Panc1 (cell line): ENCODE measurements at regions not wholly inside any gene's neighbourhood (a gene's known extent, or its start where the extent isn't known, plus 50 kb on each side); places are given as distances from the start of the nearest gene placed in this dataset.
"Not testable (repeated sequence)": the region's sequence is repeated elsewhere in the genome, so short reads cannot be mapped to it uniquely, and the experiment has no call there.

Experiments used
- ATAC-seq: fragments of 200-7000 bp; cut with Tn5 transposase; 2 replicates; pipeline ENCODE4 v1.9.1; 2020; ENCODE audit warnings: mild to moderate bottlenecking, moderate library complexity
- BruUV-seq: library from RNA; stranded (reverse); fragments of 400-500 nt; replicated peaks from 2 replicates; lab custom pipeline; 2021; lab: Mats Ljungman, UMichigan
- CTCF ChIA-PET: fragments of 300-600 bp; sonication (Branson Sonifier 250); formaldehyde crosslinking; loops from one replicate; lab custom pipeline; 2022; ENCODE audit warnings: antibody characterized with exemption; lab: Charles Lee
- POLR2A ChIA-PET: fragments of 300-600 bp; sonication (Branson Sonifier 250); formaldehyde crosslinking; loops from one replicate; lab custom pipeline; 2022; ENCODE audit warnings: antibody characterized with exemption; lab: Charles Lee
- DNase-seq: peaks from one replicate; pipeline ENCODE4 v3.0.0-alpha.2; 2010; ENCODE audit warnings: low read depth, low spot score
- H3K27ac ChIP-seq: 2 replicates; pipeline ENCODE4 v1.5.1; 2011; ENCODE audit warnings: mild to moderate bottlenecking, low read length, inconsistent platforms
- H3K27me3 ChIP-seq: fragments of 200-500 bp; sonication (Bioruptor generic); 2 replicates; pipeline ENCODE4 v1.6.0; 2014; ENCODE audit warnings: low read length, inconsistent platforms; ENCODE audit not compliant: control insufficient read depth, insufficient read depth
- H3K36me3 ChIP-seq: fragments of 200-500 bp; sonication (Bioruptor generic); 2 replicates; pipeline ENCODE4 v1.5.1; 2014; ENCODE audit warnings: inconsistent platforms, mild to moderate bottlenecking, low read length, moderate library complexity; ENCODE audit not compliant: control insufficient read depth, insufficient read depth
- H3K4me1 ChIP-seq: 2 replicates; pipeline ENCODE4 v1.5.1; 2011; ENCODE audit warnings: inconsistent platforms, mild to moderate bottlenecking, low read length, moderate library complexity; ENCODE audit not compliant: control insufficient read depth, insufficient read depth
- H3K4me3 ChIP-seq, 2 experiments: 2 replicates each; pipeline ENCODE4 v1.5.1; 2011 to 2012; ENCODE audit warnings: low read depth in 2 of 2, low read length in 2 of 2, mild to moderate bottlenecking in 2 of 2, inconsistent platforms in 1 of 2, moderate library complexity in 1 of 2
- H3K9me3 ChIP-seq: fragments of 200-500 bp; sonication (Bioruptor generic); 2 replicates; pipeline ENCODE4 v1.5.1; 2014; ENCODE audit warnings: low read depth, mild to moderate bottlenecking, inconsistent platforms, low read length, moderate library complexity; ENCODE audit not compliant: control insufficient read depth, insufficient read depth
- CTCF ChIP-seq: fragments of 450-650 bp; IDR thresholded peaks from 2 replicates; pipeline ENCODE4 v1.5.1; 2017; ENCODE audit warnings: mild to moderate bottlenecking
- POLR2AphosphoS5 ChIP-seq: IDR thresholded peaks from 2 replicates; pipeline ENCODE4 v1.6.1; 2012; ENCODE audit warnings: mild to moderate bottlenecking, low read depth, low read length, moderate library complexity
- REST ChIP-seq, 2 experiments: IDR thresholded peaks; 2 replicates each; pipeline ENCODE4 v1.6.1; 2011 to 2012; ENCODE audit warnings: low read depth in 2 of 2, control low read depth in 1 of 2, low read length in 1 of 2, mild to moderate bottlenecking in 1 of 2, moderate library complexity in 1 of 2; ENCODE audit not compliant: insufficient read depth in 1 of 2
- SIN3A ChIP-seq: IDR thresholded peaks from 2 replicates; pipeline ENCODE4 v1.6.1; 2012; ENCODE audit warnings: low read depth, mild to moderate bottlenecking, low read length, moderate library complexity, borderline replicate concordance; ENCODE audit not compliant: insufficient read depth
- TCF7L2 ChIP-seq: IDR thresholded peaks from 2 replicates; pipeline ENCODE4 v1.6.1; 2011; ENCODE audit warnings: mild to moderate bottlenecking, low read depth, low read length, inconsistent platforms
- in situ Hi-C: cut with HindIII; loops from 2 replicates; pipeline ENCODE4 v1.10.0; 2016; ENCODE audit warnings: low sequenced_read_pairs, low pct_unique_long_range_greater_than_20kb
- intact Hi-C: fragments of 100-400 bp; cut with micrococcal nuclease; formaldehyde crosslinking; loops from one replicate; pipeline ENCODE4 v1.10.0; 2022; ENCODE audit not compliant: unreplicated experiment

DNA sequence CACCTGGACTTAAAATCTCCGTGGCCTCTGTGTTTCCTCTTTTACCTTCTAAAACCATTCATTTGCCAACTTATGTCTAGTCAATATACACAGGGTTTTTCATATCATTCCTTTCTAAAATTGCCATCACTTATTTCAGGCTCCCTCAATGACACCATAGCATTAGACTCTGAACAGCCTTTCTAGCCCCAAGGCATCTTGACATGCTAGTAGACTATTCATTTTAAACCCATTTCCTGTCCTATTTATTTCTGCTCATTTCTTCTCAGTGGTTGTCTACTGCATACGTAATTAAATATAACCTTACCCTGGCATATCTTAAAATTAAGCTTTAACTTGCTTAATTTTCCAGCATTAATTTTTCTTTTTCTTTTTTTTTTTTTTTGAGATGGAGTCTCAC lies 83.2 kb downstream of the PHAX start:
- no peaks in the 10 kb centered on the region for H3K9me3 ChIP-seq
- DNase-seq (no peak), ATAC-seq (no peak)
- in situ Hi-C loops (no loop called here), intact Hi-C loops (no loop called here)
- H3K36me3 ChIP-seq: no peaks in the 10 kb centered on the region
- BruUV-seq: no TSS peak
- POLR2A ChIA-PET: no interaction called here
- H3K27ac ChIP-seq: no peak overlapping the region
- TF ChIP-seq TCF7L2 (no peak), REST (IDR thresholded peaks at IDR 0.05; ENCODE audit: insufficient read depth in 1 of 2, low read depth in 2 of 2, low read length in 1 of 2) (no peak), CTCF (no peak)
- no peak overlapping the region for H3K4me3 ChIP-seq
- CTCF ChIA-PET: no interaction called here
- no peaks in the 10 kb centered on the region for H3K27me3 ChIP-seq
- peaks cover 6% of the 10 kb centered on the region; the same call in 1 of the 2 replicates for H3K4me1 ChIP-seq

GRCh38 chr5:126684656-126685442 lies 84.1 kb downstream of the PHAX start:
- DNase-seq, intact Hi-C loops, H3K9me3 ChIP-seq, ATAC-seq, BruUV-seq, in situ Hi-C loops, H3K4me1 ChIP-seq, H3K36me3 ChIP-seq, H3K4me3 ChIP-seq, POLR2A ChIA-PET, H3K27me3 ChIP-seq, H3K27ac ChIP-seq: not testable (repeated sequence)
- CTCF ChIA-PET: interaction anchor here (0.7 kb wide), 1 partner anchor 16 kb away, joined by 3 read pairs; no protein-coding TSS in a partner anchor

DNA sequence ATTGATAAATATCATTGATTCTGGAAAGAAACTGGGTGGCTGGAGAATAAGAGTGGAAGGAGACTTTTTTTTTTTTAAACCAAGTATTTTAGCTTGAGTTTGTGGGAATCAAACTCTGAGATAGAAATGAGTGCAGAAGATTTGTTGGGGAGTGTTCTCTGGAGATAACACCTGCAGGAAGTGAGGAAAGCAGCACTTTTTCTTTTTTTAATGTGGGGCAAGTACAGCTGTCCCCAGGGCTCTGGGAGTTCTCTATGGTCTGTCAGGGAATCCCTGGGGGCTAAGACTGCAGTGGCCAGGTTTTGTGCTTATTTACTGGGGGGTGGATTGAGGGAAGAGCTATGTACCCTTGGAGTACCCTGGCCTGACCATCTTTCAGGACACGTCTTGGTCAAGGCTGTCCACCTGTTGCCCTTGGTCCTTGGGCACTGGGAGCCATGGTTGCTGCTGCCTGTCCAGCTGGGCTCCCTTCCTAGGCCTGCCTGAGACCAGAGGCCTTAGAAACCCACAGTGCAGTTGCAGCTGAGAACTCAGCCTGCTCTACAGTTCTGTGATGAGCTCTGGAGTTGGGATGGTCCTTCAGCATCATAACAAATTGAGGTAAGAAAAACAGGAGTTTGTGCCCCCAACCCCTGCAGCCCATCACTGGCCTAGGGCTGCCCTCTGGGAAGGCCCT lies 85.8 kb downstream of the PHAX start:
- Histone ChIP-seq H3K27me3 (no peaks in the 10 kb centered on the region), H3K4me3 (no peak overlapping the region), H3K27ac (no peak overlapping the region), H3K4me1 (no peaks in the 10 kb centered on the region), H3K36me3 (no peaks in the 10 kb centered on the region), H3K9me3 (no peaks in the 10 kb centered on the region)
- TF ChIP-seq REST (IDR thresholded peaks at IDR 0.05; ENCODE audit: insufficient read depth in 1 of 2, low read depth in 2 of 2, low read length in 1 of 2) (no peak), TCF7L2 (no peak), SIN3A (no peak), POLR2AphosphoS5 (no peak), CTCF (no peak)
- in situ Hi-C loops (no loop called here), intact Hi-C loops (no loop called here)
- ChIA-PET CTCF (no interaction called here), POLR2A (no interaction called here)
- DNase-seq (no peak), ATAC-seq (no peak)
- BruUV-seq: no TSS peak
